Heart left ventricle (tissue), 13 donors: ENCODE measurements at regions not wholly inside any gene's neighbourhood (a gene's known extent, or its start where the extent isn't known, plus 50 kb on each side); places are given as distances from the start of the nearest gene placed in this dataset.

Source experiments
- POLR2A ChIP-seq, 2 donors: fragments of 450-650 bp; IDR thresholded peaks; one replicate each; pipeline ENCODE4 v1.6.1; 2017; ENCODE audit warnings: antibody characterized with exemption in 2 of 2, mild to moderate bottlenecking in 2 of 2, moderate library complexity in 2 of 2
- TF ChIP-seq, protein P1 (sequence below), 12 donors: fragments of 200-600 bp; sonication (generic) in 4 of 12; IDR thresholded peaks; one replicate each; pipeline versions ENCODE4 v1.5.0 to v1.8.0; 2018 to 2022; ENCODE audit warnings: antibody characterized with exemption in 12 of 12, mild to moderate bottlenecking in 5 of 12
- donor health status: ischemic (EF 13 %, LVEDD 7.1; RV severe dilation, severe dysfunction).
- donor health status: DM: no; HTN: yes; CAD: no.
- donor health status: DM: no; HTN: no; CAD: no.
- donor health status: ischemic (EF 25% LVEDD 6.9; RV normal size, moderate dysfunction).
- donor health status: ischemic (EF 25% LVEDD 5.7; RV mildly dilated, moderate dysfunction).
- donor health status: ischemic (EF 35%, LVEDD 5.7; RV mildly dilated, moderate dysfunction).
- donor health status: nonischemic (EF 11% LVEDD 7.7; RV severe dilation, severe dysfunction).
- donor health status: DM: yes; HTN: yes; CAD: no.
- donor health status: PGD.
- donor health status: ischemic (EF 29% LVEDD 5.4; RV normal size, mild dysfunction).
- donor health status: nonischemic (EF 23%, LVEDD 6.1; RV moderate dilation, normal function).

DNA sequence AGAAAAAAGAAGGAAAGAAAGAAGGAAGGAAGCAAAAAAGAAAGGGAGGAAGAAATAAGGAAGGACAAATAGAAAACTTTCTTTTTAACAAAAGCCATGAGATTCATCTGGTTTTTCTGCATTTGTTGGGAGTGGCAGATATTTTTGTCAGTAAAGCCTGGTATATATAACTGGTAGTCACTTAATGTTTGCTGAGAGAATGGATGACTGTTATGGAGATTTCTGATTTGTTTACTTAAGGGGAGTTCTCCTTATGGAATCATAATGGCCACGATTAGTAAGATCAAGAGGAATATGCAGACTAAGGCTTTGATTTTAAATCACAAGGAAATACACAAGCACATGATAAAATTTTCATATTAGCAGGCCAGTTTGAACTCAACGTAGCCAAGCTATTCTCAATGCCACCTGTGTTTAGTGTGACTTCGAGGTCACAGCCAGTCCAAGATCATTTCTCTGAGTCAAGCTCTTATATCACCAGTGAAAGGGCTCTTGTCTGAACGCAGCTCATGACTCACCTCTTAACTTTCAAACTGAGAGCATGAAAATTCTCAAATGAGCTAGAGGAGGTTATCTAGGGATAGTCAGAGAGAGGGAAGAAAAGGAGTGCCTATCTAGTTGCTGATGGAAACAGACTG is 445.1 kb upstream of the ZMIZ1 start:
- TF ChIP-seq, protein P1, sequence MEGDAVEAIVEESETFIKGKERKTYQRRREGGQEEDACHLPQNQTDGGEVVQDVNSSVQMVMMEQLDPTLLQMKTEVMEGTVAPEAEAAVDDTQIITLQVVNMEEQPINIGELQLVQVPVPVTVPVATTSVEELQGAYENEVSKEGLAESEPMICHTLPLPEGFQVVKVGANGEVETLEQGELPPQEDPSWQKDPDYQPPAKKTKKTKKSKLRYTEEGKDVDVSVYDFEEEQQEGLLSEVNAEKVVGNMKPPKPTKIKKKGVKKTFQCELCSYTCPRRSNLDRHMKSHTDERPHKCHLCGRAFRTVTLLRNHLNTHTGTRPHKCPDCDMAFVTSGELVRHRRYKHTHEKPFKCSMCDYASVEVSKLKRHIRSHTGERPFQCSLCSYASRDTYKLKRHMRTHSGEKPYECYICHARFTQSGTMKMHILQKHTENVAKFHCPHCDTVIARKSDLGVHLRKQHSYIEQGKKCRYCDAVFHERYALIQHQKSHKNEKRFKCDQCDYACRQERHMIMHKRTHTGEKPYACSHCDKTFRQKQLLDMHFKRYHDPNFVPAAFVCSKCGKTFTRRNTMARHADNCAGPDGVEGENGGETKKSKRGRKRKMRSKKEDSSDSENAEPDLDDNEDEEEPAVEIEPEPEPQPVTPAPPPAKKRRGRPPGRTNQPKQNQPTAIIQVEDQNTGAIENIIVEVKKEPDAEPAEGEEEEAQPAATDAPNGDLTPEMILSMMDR (IDR thresholded peaks at IDR 0.05) = no peak
- no peak for TF ChIP-seq POLR2A (IDR thresholded peaks at IDR 0.05)
